ENCODE measurements at regions not wholly inside any gene's neighbourhood (a gene's known extent, or its start where the extent isn't known, plus 50 kb on each side); places are given as distances from the start of the nearest gene placed in this dataset.

- TF ChIP-seq, protein P1, sequence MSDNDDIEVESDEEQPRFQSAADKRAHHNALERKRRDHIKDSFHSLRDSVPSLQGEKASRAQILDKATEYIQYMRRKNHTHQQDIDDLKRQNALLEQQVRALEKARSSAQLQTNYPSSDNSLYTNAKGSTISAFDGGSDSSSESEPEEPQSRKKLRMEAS (IDR thresholded peaks at IDR 0.05): no peak
- TF ChIP-seq EP300 (IDR thresholded peaks at IDR 0.05; ENCODE audit: borderline replicate concordance) (no peak), TAF1 (IDR thresholded peaks at IDR 0.05; ENCODE audit: low read depth) (no peak), EGR1 (IDR thresholded peaks at IDR 0.05) (no peak), YY1 (IDR thresholded peaks at IDR 0.05; ENCODE audit: low read depth) (no peak), ZBTB7A (IDR thresholded peaks at IDR 0.05; ENCODE audit: low read depth) (no peak), CREB1 (IDR thresholded peaks at IDR 0.05; ENCODE audit: low read depth) (no peak), TEAD4 (IDR thresholded peaks at IDR 0.05) (no peak), RAD21 (IDR thresholded peaks at IDR 0.05; ENCODE audit: low read depth) (no peak), REST (IDR thresholded peaks at IDR 0.05; ENCODE audit: low read depth) (no peak), FOXM1 (IDR thresholded peaks at IDR 0.05; ENCODE audit: borderline replicate concordance, low read depth) (no peak), CEBPB (IDR thresholded peaks at IDR 0.05) (no peak), NFIC (IDR thresholded peaks at IDR 0.05) (no peak)
- TF ChIP-seq, protein P2, sequence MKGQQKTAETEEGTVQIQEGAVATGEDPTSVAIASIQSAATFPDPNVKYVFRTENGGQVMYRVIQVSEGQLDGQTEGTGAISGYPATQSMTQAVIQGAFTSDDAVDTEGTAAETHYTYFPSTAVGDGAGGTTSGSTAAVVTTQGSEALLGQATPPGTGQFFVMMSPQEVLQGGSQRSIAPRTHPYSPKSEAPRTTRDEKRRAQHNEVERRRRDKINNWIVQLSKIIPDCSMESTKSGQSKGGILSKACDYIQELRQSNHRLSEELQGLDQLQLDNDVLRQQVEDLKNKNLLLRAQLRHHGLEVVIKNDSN (IDR thresholded peaks at IDR 0.05): no peak
Measured at GRCh38 chr18:72075040-72075439, 469.1 kb downstream of the CBLN2 start.

All from Ishikawa (cell line).